GM18519 (cell line): ENCODE measurements at regions not wholly inside any gene's neighbourhood (a gene's known extent, or its start where the extent isn't known, plus 50 kb on each side); places are given as distances from the start of the nearest gene placed in this dataset.

Experiments used
- ATAC-seq: cut with Tn5 transposase; IDR thresholded peaks from one replicate; pipeline ENCODE4 v1.9.1; 2021; ENCODE audit warnings: mild to moderate bottlenecking, moderate library complexity; ENCODE audit not compliant: unreplicated experiment, low FRiP score

DNA sequence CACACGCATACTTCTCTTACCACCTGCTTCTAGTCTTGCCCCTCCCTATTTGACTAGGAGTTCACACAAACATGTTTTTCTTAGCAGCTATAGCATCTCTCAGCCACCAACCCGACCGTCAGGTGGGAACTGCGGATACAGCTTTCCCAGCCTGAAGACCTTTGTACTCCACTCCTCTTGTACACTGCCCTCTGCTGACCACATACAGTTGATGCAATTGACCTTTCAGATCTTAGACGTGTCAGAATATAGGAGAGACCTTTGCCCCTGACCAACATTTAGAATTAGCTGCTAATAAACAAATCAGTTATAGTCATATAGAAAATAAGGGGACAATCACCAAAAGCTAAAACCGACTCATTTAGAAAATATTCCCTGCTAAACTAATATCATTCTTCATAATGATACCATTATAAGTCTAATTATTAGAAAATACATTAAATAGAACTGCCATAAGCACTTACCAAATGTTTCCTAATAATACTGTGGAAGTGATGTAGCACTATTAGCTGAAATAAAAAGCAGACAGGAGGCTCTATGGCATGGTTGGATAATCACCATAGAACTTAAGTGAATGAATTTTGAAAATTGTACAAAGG lies 208.4 kb downstream of the RAD51AP2 start:
- ATAC-seq, result peak; percentile 90

DNA sequence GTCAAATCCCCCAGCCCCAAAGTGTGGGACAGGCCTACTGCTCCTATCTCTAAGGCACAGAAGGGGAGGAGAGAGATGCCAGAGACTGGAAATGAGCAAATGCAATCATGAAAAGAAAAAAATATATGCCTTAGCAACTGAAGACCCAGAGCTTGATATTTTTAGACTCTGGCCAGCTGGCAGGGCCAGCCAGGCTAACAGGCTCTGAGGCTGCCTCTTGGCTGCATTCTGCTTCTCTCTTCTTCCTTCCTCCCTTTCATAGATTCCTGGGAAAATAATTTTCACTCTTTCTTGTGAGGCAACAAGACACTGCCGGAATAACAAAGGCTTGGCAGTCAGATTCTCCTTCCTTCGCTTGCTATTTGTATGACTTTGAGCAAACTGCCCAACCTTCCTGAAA lies 209.1 kb downstream of the RAD51AP2 start:
- no peak for ATAC-seq

DNA sequence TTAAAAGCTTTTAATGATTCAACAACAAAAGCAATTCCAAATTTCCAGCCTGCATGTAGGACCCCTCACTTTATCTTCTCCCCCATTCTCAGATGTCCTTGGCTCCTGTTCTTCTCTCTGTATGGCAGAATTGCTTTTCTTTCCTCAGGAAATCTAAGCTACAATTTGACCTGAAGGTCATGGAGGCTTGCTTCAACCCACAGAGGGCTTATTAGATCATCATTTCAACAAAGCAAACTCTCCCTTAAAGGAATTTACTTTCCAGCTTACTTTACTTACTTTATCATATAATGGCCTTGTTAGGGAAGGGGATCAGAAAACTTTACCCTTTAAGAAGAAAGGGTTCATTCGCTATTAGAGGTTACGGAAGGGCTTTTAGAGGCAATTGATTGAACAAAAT lies 211.5 kb downstream of the RAD51AP2 start:
- ATAC-seq, result no peak

DNA sequence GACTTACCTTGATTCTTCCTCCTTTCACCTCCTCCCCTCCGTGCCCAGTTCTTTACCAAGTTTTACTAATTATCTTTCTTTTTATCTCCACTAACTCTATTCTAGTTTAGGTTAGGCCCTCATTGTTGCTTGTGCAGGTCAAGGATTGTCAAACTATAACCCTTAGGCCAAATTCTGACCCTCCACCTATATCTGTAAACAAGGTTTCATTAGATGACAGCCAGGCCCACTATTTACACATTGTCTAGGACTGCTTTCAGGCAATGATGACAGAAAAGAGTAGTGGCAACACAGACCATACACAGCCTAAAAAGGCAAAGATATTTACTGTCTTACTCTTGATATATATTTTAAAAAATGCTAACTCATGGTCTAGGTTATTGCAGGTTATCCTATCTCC lies 212.0 kb downstream of the RAD51AP2 start:
- ATAC-seq, result no peak

DNA sequence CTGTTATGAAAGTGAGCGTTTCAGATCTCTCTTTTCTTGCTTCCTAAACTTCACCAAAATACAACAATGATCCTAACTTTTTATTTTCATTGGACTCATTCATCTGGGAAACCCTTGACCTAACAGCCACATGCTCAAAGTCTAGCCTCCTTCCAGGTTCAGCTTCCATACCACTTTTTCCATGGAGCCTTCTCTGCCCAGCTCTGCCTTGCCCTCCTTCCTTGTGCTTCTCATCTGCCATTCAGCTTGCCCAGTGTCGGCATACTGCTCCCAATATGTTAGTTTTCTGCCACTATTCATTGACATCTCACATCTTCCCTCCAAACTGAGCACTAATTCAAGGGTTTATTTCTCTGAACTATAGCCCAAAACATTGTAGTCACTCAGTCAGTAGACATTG lies 214.7 kb downstream of the RAD51AP2 start:
- ATAC-seq, result no peak

DNA sequence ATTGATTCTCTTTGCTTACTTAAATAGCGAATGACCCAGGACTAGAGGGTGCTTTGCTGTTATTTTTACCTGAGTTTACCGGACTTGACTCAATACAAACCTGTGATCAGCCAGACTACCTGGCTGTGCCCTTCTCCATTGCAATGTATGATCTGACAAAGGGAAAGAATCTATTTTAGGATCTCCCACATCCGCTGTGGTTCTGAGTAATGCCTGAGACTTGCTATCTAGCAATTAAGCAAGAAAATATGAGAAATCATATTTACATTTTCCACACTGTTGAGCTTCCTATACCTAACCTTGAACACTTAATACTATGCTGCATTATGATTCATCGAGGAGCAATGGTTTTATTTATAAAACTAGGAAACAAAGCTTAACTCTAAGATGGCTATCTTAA lies 215.2 kb downstream of the RAD51AP2 start:
- ATAC-seq, result no peak

DNA sequence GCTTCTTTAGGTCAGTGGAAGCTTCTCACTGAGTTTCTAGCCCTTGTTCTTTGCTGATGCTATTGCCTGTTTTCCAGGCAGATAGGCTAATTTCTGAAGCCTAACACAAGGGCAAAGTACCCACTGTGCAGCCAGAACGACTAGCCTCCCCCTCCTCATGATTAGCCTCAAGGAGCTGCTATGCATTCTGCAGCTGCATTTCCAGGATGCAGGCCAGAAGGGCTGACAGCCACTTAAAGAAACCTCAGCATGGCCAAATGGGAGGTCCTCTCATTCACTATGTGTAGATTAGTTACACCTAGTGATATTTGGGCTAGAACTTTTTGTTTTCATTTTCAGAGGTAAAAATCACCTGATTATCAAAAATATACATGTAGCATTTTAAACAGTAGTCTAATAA lies 216.0 kb downstream of the RAD51AP2 start:
- ATAC-seq, result no peak

DNA sequence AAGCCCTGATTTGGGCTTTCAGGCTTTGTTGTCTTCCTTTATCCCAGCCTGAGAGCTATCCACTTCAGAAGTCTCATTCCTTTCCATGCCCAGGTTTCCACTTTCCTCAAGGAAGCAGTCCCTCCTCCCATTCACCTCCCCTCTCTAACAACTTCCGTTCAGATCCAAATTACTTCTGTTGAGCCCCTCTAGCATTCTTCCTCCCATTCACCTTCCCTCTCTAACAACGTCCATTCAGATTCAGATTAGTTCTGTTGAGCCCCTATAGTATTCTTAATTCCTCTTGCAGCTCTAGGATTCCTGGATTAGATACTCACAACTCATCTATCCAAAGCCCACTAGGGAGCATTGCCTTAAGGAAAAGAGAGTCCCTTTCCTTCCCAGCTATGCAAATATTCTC lies 216.8 kb downstream of the RAD51AP2 start:
- no peak for ATAC-seq

DNA sequence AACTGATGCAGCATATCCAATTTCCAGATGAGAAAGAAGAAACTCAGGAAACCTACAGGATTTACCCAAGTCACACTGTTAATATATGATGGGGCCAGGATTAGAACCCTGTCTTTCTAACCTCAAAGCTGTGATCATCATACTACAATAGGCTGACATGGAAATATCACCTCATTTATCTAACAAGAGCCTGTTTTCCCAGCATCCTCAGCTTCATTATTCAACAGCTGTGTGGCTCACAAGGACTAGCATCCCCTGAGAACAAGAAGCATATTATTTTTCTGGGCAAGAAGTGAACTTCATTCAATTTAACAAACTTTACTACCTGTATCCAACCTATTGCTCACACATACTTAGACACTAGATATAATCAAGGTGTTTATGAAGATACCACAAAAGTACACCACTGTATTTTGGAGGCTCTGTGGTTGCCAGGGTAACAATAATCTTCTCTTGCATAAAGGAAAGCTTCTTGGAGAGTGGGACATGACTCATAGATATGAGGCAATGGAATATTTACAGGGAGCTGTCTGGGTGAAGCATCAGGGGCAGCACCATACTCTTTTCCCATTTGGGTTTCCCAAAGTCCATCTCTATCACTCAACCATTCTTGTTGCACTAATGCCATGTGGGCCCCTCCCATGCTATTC lies 218.2 kb downstream of the RAD51AP2 start:
- no peak for ATAC-seq

DNA sequence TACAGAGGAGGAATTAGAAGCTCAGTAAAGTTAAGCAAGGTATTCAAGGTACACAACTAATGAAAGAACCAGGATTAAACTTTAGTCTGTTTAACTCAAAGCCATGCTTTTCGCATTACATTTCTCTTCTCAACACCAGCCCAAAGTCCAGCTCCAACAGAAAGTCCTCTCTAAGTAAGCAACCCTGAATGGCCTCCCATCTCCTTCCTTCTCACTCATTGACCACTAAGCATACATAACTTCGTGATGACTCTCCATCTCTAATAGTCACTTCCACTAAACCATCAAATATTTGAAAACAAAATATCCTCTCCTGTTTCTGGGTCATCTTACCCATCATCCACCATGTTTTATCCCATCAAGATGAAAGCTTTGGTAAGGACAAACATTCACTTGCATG lies 219.8 kb downstream of the RAD51AP2 start:
- ATAC-seq, result no peak

DNA sequence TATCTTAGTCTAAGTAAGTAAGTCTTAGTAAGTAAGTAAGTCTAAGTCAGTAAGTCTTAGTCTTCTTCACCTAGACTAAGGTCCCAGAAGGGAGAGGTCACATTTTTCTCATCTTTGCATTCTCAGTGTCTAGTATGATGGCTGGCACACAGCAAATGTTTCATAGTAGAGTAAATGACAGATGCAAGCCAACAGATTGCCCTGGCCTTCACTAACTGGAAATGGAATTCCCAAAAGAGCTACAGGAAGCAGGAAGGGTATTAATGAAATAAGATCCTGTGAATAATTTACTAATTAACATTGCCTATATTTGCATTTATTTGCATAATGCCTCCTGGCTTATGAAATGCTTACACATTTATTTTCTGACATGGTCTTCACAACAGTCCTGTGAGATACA lies 221.6 kb downstream of the RAD51AP2 start:
- ATAC-seq, result no peak

DNA sequence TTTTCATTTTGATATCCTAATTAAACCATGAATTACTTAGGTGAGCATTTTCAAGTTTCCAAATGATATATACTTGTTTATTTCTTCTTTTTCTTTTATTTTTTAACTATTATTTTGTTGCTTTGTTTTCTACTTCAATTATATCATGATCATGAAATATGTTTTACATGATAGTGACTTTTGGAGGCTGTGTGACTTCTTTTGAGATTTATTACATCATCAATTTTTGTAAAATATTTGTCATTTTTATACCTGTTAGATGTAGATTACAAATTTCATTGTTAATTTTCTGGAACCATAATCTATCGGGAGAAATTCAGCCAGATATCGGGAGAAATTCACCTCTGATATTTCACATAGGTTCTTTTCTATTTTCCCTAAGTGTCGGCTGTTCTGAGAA lies 228.6 kb downstream of the RAD51AP2 start:
- ATAC-seq, result no peak

DNA sequence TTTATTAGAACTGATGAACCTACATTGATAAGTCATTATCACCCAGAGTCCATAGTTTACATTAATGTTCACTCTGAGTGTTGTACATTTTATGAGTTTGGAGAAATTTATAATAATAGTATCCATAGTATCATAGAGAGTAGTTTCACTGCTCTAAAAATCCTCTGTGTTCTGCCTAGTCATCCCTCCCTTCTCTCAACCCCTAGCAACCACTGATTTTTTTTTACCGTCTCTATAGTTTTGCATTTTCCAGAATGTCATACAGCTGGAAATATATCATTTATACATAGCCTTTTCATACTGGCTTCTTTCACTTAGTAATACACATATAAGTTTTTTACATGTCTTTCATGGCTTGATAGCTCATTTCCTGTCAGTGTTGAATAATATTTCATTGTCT lies 231.1 kb downstream of the RAD51AP2 start:
- no peak for ATAC-seq

DNA sequence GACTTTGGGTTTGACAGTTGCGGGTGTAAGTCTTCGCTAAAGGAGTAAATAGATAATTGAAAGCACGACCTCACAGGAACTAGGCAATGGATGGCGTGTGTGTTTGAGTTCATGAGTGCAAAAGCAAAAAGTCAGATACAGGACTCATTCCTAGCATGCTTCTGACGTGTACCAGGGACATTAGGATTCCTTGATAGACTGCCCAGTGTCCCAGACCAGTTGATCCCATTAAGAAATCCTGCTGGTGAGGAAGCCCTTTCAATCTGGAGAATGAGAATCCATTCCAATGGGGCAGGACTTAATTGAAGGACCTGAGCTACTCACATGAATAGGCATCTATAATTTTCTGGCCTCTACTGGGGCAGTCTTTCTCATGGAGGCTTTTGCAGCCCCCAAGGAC lies 235.4 kb downstream of the RAD51AP2 start:
- ATAC-seq, result no peak

DNA sequence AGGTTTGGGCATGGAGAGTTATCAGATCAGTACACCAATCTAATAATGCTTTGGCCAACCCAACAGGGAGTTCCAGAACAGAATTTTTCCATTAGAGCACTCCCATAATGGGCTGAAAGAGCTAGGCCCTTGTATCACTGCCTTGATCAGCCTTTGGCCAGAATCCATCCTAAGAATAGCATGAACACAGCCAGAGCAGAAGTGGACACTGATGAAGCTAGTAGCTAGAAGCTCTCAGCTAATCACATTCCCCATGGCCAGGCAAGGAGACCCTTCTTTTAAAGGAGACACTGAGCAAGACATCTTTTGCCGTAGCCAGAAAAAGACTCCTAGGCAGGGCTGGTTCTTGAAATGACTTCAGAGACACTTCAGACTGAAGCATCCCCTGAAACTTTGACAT lies 236.0 kb downstream of the RAD51AP2 start:
- ATAC-seq, result no peak

DNA sequence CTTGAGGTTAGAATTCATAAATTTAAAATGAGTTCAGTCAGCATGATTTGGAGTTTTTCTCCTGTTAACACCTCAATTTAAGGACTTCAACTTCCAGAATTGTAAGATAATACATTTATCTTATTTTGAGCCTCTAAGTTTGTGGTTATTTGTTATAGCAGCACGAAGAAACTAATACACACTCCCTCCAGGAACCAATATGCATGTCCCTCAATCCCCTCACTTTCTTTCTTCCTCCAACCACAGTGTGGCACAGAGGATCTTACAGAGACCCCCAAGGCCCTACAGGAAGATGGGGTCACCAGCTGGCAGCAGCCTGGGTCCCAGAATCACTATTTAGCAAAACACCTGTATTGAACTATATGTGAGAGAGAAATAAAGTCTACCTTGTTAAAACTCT lies 242.0 kb downstream of the RAD51AP2 start:
- no peak for ATAC-seq

DNA sequence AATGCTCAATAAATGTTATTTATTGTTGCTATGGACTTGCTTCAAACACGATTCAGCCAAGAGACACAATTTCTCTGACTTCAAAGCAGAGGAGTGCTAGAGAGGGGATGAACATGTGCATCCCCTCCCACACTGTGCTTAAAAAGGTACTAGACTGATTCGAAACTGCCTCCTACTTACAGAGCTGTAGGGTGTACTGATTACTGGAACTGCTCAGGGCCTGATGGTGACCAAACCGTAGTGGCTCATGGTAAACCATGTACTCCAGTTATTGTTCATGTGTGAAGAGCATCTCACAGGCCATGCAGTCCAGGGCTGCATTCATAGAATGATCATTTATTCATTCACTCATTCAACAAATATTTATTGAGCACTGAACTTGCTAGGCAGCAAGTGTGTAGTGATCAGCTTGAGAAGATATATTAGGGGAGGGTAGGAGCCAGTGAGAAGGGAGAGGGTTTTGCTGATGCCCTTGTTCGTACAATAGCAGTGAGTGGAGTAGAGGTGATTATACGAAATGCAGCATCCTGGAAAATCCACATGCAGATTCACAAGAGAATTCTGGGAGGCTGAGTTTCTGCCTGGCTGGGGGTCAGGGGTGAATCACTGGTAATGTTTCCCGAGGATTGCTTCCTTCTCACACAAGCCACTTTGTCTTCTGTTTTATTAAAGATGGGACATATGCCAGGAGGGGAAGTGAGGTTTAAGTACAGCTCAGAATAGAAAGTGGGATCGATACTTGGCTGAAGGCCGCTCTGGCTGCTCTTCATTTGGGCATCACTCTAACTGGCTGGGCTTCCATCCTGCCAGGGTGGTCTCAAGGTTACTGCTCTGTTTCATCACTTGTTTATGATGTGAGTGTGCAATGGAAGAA lies 245.4 kb downstream of the RAD51AP2 start:
- ATAC-seq, result peak; percentile 72

DNA sequence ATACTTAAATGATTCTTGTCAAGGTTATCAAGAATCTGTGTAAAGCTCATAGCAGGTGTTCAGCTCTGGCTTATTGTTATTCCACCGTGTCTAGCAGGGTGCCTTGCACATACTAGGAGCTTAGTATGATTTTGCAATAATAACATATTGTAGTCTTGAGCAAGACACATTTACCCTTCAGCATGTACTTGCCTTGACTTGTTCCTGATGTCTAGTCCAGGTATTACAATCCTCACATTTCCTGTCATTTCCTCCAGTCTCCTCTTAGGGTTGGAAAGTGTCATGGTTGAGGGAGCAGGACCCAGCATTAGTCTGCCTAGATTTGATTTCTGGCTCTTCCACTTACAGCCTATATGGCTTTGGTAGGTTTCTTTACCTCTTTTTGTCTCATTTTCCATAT lies 246.1 kb downstream of the RAD51AP2 start:
- no peak for ATAC-seq

DNA sequence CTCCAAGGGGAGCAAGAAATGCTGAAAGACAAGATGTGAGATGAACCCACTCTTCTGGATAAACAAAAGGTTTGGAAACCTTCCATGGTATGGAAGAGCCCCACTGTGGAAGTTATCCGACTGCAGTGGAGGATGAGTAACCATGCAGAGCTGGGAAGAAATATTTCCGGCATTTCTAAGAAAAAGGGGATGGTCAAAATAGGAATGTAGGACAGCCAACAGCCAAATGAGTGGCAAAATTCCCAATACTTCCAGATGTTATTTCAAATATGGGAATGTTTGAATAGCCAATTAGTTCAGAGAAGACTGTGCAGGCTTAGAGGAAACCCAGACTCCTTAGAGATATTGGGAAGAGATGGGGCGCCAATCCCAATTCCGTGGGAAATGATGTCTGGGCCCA lies 246.8 kb downstream of the RAD51AP2 start:
- no peak for ATAC-seq

DNA sequence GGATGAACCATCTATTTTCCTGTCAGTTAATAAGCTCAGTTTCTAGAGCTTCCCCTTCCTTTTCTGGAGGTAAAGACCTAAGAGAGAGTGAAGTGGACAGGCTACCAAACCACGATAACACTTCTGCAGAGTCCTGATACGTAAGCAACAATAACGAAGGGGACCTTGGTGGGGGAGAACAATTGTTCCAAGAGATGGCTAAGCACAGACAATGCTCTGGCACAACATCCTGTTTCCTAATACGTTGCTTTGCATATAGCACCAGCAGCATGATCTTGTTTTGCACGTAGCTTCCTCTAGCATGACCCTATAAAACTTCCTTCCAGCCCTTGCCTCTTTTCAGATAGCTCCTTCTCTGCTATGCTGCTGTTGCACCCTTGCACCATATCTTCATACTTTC lies 247.3 kb downstream of the RAD51AP2 start:
- ATAC-seq, result peak; percentile 81

DNA sequence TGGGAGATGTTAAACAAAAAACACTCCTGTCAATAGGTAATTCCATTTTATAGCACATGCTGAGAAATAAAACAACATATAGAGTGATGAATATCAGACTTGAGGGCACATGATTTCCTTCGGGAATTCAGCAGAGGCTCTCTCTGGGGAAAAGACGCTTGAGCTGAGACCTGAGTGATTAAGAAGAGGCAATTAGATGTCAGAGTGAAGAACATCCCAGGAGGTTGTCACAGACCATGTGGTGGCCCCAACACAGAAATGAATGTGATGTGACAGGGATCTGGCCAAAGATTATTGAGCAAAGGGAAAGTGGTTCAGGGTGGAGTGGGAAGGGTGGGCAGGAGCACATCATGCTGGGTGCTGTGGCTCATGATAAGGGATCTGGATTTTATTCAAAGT lies 254.7 kb downstream of the RAD51AP2 start:
- no peak for ATAC-seq
